ENCODE measurements at regions not wholly inside any gene's neighbourhood (a gene's known extent, or its start where the extent isn't known, plus 50 kb on each side); places are given as distances from the start of the nearest gene placed in this dataset.
"Not testable (repeated sequence)": the region's sequence is repeated elsewhere in the genome, so short reads cannot be mapped to it uniquely, and the experiment has no call there.

DNA sequence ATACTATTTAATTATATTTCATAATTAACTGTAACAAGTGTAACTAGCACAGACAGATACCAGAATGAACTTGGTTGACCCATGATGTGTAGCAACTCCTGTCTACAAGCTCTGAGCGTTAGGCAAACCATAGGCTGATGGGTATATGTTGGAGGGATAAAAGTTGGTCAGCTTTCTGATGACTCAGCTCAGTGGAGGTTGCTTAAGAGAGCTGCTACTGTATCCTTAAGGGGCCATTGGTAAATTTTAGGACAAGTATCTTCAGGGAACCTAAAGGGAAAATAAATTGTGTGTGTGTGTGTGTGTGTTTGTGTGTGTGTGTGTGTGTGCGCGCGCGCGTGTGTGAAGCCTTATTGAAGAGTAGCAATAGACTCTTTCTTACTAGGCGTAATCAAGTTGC lies 56.3 kb upstream of the ARL17B start:
- intact Hi-C loops (cut with micrococcal nuclease); H3K79me2 ChIP-seq (ENCODE audit: control insufficient read depth, insufficient read depth, low read length); H3K36me3 ChIP-seq (ENCODE audit: control insufficient read depth in 2 of 2, extremely low read depth in 1 of 2, insufficient read depth in 2 of 2, low read length in 2 of 2); H3K9ac ChIP-seq (replicated peaks; ENCODE audit: extremely low read depth, insufficient read depth, low read length); BruUV-seq (replicated peaks); H3K27me3 ChIP-seq (ENCODE audit: control insufficient read depth in 2 of 2, insufficient read depth in 2 of 2, low read length in 2 of 2); H4K20me1 ChIP-seq (replicated peaks; ENCODE audit: control insufficient read depth, extremely low read depth, insufficient read depth, low read length); H3K27ac ChIP-seq (ENCODE audit: insufficient read depth, low read depth, low read length); dilution Hi-C loops (cut with MboI; ENCODE audit: extremely low pct_ligation_motif_present, low sequenced_read_pairs); H3K9me1 ChIP-seq (replicated peaks; ENCODE audit: control insufficient read depth, extremely low read depth, insufficient read depth, low read length); POLR2A ChIA-PET; FAIRE-seq; H3K4me3 ChIP-seq (replicated peaks in 1 of 3; ENCODE audit: insufficient read depth in 1 of 3, low read depth in 1 of 3, low read length in 3 of 3); CTCF ChIA-PET; H3K4me2 ChIP-seq (ENCODE audit: insufficient read depth, low read length); H3K4me1 ChIP-seq (ENCODE audit: control insufficient read depth, extremely low read depth, insufficient read depth, low read length); H2AFZ ChIP-seq (ENCODE audit: low read depth, low read length); DNase-seq (ENCODE audit: low read depth, low spot score); H3K9me3 ChIP-seq (replicated peaks; ENCODE audit: control insufficient read depth, insufficient read depth, low read length): not testable (repeated sequence)

DNA sequence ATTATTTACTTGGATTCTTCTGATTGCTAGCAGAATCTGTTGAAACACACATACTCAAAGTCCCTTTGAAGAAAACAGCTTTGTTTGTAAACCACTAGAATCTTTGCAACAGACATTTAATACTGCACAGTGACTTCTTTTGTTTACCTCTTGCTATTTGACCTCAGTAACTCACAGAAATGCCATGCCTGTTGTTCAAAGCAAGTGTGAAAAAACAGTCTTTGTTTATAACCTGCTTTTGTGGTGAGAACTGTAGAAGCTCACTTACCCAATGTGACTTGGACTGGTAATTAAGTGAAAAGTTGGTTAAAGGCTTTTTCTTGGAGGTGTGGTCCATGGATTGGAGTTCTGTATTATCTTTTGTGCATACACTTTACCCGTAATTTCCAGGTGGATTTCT lies 55.7 kb upstream of the ARL17B start:
- H3K4me2 ChIP-seq (ENCODE audit: insufficient read depth, low read length); intact Hi-C loops (cut with micrococcal nuclease); H3K9me3 ChIP-seq (replicated peaks; ENCODE audit: control insufficient read depth, insufficient read depth, low read length); H3K9ac ChIP-seq (replicated peaks; ENCODE audit: extremely low read depth, insufficient read depth, low read length); POLR2A ChIA-PET; H4K20me1 ChIP-seq (replicated peaks; ENCODE audit: control insufficient read depth, extremely low read depth, insufficient read depth, low read length); FAIRE-seq; CTCF ChIA-PET; H3K79me2 ChIP-seq (ENCODE audit: control insufficient read depth, insufficient read depth, low read length); H2AFZ ChIP-seq (ENCODE audit: low read depth, low read length); H3K9me1 ChIP-seq (replicated peaks; ENCODE audit: control insufficient read depth, extremely low read depth, insufficient read depth, low read length); DNase-seq (ENCODE audit: low read depth, low spot score); H3K4me3 ChIP-seq (replicated peaks in 1 of 3; ENCODE audit: insufficient read depth in 1 of 3, low read depth in 1 of 3, low read length in 3 of 3); H3K27me3 ChIP-seq (ENCODE audit: control insufficient read depth in 2 of 2, insufficient read depth in 2 of 2, low read length in 2 of 2); dilution Hi-C loops (cut with MboI; ENCODE audit: extremely low pct_ligation_motif_present, low sequenced_read_pairs); BruUV-seq (replicated peaks); H3K4me1 ChIP-seq (ENCODE audit: control insufficient read depth, extremely low read depth, insufficient read depth, low read length); H3K36me3 ChIP-seq (ENCODE audit: control insufficient read depth in 2 of 2, extremely low read depth in 1 of 2, insufficient read depth in 2 of 2, low read length in 2 of 2); H3K27ac ChIP-seq (ENCODE audit: insufficient read depth, low read depth, low read length): not testable (repeated sequence)

DNA sequence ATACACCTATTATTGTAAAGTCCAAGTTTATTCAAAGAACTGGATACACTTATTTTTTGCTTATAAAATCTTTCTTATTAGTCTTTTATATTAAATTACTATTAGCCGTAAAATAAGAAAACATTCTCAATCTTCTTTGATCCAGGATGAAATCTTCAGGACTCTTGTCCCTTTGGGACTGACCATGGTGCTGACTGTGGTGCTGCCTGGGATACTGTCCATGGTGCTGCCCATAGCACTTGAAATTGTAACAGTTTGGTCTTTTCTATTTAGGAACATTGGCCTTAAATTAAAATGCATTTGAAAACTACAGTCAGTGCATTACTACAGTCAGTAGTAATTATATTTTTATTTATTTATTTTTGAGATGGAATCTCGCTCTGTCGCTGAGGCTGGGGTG lies 53.0 kb upstream of the ARL17B start:
- H3K27ac ChIP-seq (ENCODE audit: insufficient read depth, low read depth, low read length); BruUV-seq (replicated peaks); FAIRE-seq; H3K79me2 ChIP-seq (ENCODE audit: control insufficient read depth, insufficient read depth, low read length); H3K9me3 ChIP-seq (replicated peaks; ENCODE audit: control insufficient read depth, insufficient read depth, low read length); H3K4me1 ChIP-seq (ENCODE audit: control insufficient read depth, extremely low read depth, insufficient read depth, low read length); H3K4me2 ChIP-seq (ENCODE audit: insufficient read depth, low read length); H4K20me1 ChIP-seq (replicated peaks; ENCODE audit: control insufficient read depth, extremely low read depth, insufficient read depth, low read length); H3K9ac ChIP-seq (replicated peaks; ENCODE audit: extremely low read depth, insufficient read depth, low read length); POLR2A ChIA-PET; DNase-seq (ENCODE audit: low read depth, low spot score); dilution Hi-C loops (cut with MboI; ENCODE audit: extremely low pct_ligation_motif_present, low sequenced_read_pairs); intact Hi-C loops (cut with micrococcal nuclease); H3K36me3 ChIP-seq (ENCODE audit: control insufficient read depth in 2 of 2, extremely low read depth in 1 of 2, insufficient read depth in 2 of 2, low read length in 2 of 2); H3K9me1 ChIP-seq (replicated peaks; ENCODE audit: control insufficient read depth, extremely low read depth, insufficient read depth, low read length); CTCF ChIA-PET; H3K4me3 ChIP-seq (replicated peaks in 1 of 3; ENCODE audit: insufficient read depth in 1 of 3, low read depth in 1 of 3, low read length in 3 of 3); H2AFZ ChIP-seq (ENCODE audit: low read depth, low read length); H3K27me3 ChIP-seq (ENCODE audit: control insufficient read depth in 2 of 2, insufficient read depth in 2 of 2, low read length in 2 of 2): not testable (repeated sequence)

DNA sequence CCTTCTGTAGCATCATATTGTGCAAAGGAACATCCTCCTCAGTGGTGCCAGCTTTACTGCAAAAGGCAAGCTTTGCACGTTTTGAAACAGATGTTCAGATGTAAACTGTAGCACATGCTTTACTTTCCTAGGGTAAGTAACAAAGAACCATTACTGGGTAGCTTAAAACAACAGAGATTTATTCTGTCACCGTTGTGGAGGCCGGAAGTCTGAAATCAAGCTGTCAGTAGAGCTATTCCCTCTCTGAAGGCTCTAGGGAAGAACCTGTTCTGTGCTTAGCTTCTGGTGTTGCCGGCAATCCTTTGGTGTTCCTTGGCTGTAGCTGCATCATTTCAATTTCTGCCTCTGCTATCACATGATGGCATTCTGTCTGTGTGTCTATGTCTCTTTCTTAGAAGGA lies 50.6 kb upstream of the ARL17B start:
- H4K20me1 ChIP-seq (replicated peaks; ENCODE audit: control insufficient read depth, extremely low read depth, insufficient read depth, low read length); CTCF ChIA-PET; BruUV-seq (replicated peaks); H3K4me1 ChIP-seq (ENCODE audit: control insufficient read depth, extremely low read depth, insufficient read depth, low read length); intact Hi-C loops (cut with micrococcal nuclease); H3K27me3 ChIP-seq (ENCODE audit: control insufficient read depth in 2 of 2, insufficient read depth in 2 of 2, low read length in 2 of 2); H2AFZ ChIP-seq (ENCODE audit: low read depth, low read length); DNase-seq (ENCODE audit: low read depth, low spot score); H3K79me2 ChIP-seq (ENCODE audit: control insufficient read depth, insufficient read depth, low read length); H3K9ac ChIP-seq (replicated peaks; ENCODE audit: extremely low read depth, insufficient read depth, low read length); POLR2A ChIA-PET; H3K36me3 ChIP-seq (ENCODE audit: control insufficient read depth in 2 of 2, extremely low read depth in 1 of 2, insufficient read depth in 2 of 2, low read length in 2 of 2); FAIRE-seq; H3K4me3 ChIP-seq (replicated peaks in 1 of 3; ENCODE audit: insufficient read depth in 1 of 3, low read depth in 1 of 3, low read length in 3 of 3); H3K9me3 ChIP-seq (replicated peaks; ENCODE audit: control insufficient read depth, insufficient read depth, low read length); dilution Hi-C loops (cut with MboI; ENCODE audit: extremely low pct_ligation_motif_present, low sequenced_read_pairs); H3K4me2 ChIP-seq (ENCODE audit: insufficient read depth, low read length); H3K27ac ChIP-seq (ENCODE audit: insufficient read depth, low read depth, low read length); H3K9me1 ChIP-seq (replicated peaks; ENCODE audit: control insufficient read depth, extremely low read depth, insufficient read depth, low read length): not testable (repeated sequence)

Data from endothelial cell of umbilical vein (primary cell).